ENCODE measurements at regions not wholly inside any gene's neighbourhood (a gene's known extent, or its start where the extent isn't known, plus 50 kb on each side); places are given as distances from the start of the nearest gene placed in this dataset.

DNA sequence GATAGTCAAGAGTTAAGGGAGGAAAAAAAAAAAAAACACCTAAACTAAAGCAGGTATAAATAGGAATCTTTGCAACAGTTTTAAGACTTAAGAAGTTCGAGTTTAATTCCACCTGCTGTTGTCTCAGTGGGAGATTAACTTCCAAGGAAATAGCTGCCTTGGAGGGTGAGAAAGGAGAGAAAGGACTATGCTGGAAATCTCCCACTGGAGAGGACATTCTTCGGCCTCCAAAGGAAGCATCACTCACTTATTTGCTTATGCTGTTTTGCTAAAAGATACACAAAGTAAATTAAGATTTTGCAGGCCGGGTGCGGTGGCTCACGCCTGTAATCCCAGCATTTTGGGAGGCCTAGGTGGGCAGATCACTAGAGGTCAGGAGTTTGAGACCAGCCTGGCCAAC, 317.9 kb upstream of the MPDZ start:
- TF ChIP-seq, protein P1, sequence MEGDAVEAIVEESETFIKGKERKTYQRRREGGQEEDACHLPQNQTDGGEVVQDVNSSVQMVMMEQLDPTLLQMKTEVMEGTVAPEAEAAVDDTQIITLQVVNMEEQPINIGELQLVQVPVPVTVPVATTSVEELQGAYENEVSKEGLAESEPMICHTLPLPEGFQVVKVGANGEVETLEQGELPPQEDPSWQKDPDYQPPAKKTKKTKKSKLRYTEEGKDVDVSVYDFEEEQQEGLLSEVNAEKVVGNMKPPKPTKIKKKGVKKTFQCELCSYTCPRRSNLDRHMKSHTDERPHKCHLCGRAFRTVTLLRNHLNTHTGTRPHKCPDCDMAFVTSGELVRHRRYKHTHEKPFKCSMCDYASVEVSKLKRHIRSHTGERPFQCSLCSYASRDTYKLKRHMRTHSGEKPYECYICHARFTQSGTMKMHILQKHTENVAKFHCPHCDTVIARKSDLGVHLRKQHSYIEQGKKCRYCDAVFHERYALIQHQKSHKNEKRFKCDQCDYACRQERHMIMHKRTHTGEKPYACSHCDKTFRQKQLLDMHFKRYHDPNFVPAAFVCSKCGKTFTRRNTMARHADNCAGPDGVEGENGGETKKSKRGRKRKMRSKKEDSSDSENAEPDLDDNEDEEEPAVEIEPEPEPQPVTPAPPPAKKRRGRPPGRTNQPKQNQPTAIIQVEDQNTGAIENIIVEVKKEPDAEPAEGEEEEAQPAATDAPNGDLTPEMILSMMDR (conservative IDR thresholded peaks at IDR 0.05; ENCODE audit: low read length), result no peak
- no peak for TF ChIP-seq EZH2phosphoT487 (IDR thresholded peaks at IDR 0.05; ENCODE audit: borderline replicate concordance, low read depth, low read length)

Measured in OCI-LY7 (cell line).